ENCODE measurements at regions not wholly inside any gene's neighbourhood (a gene's known extent, or its start where the extent isn't known, plus 50 kb on each side); places are given as distances from the start of the nearest gene placed in this dataset.

DNA sequence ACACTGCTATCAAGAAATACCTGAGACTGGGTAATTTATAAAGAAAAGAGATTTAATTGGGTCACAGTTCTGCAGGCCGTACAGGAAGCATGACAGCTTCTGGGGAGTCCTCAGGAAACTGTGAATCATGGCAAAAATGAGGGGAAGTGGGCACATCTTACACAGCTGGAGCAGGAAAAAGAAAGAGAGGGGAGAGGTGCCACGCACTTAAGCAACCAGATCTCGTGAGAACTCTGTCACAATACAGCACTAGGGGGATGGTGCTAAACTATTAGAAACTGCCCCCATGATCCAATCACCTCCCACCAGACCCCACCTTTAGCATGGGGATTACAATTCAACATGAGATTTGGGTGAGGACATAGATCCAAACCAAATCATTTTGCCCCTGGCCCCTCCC lies 105.5 kb upstream of the CPLX2 start:
- no peak for DNase-seq (ENCODE audit: low spot score)

- DNase-seq (ENCODE audit: low spot score), result no peak
These were observed 104.4 kb upstream of the CPLX2 start for GRCh38 chr5:175766963-175767362.

DNA sequence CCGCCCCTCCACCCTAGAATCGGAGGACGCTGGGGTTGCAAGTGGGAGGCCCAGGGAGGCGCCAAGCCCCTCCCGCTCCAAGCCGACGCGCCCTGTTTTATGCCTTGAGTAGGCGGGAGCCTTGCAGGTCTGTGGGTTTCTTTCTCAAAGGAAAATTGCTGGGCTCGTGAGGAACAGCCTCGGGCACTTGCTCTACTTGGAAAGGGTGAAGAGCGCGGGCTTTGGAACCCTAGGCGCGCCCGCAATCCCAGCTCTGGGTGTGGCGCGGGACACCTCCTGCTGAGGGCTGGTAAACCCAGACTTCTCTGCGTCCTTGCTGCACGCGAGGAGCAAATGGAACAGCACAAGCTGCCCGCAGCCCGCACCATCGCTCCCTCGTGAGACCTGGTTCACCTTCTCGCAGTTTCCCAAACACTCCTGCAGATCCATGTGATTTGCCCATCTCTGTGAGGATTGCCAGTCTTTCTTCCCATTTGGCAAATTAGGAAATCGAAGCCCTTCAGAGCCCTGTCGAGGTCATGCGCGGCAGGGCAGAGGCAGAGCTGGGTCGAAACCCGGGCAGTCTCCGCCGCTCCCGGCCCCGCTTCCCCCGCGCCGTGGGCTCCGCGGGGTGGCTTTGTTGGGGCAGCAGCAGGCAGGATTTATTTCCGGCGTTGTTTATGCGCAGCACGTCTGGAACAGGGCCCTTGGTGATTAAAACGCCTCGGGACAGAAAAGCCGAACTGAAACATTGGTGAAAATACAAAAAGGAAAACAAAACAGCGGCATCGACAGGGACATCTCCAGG lies 98.4 kb upstream of the CPLX2 start:
- no peak for DNase-seq (ENCODE audit: low spot score)

DNA sequence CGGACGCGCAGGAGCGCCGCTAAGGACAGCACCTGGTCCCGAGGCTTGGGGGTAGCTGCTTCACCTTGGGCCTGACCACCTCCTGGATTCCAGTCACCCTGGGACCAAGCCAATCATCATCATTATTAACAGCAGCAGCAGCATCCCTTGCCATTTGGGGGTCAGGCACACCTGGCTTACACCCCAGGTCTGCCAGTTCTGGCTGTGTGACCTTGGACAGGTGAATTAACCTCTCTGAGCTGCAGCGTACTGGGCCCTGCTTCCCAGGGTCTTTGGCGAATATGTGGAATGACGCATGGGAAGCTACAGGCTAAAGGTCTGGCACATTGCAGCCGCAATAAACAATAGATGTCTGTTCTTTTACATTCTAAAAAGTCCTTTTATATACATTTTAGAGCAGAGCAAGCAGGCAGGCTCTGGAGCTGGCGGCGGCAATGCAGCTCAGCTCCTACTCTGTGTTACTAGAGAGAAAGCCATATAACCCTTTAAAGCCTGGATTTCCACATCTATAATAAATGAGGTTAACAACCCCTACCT lies 97.8 kb upstream of the CPLX2 start:
- no peak for DNase-seq (ENCODE audit: low spot score)

- no peak for DNase-seq (ENCODE audit: low spot score)
These were observed 96.0 kb upstream of the CPLX2 start for GRCh38 chr5:175775416-175775815.

GRCh38 chr5:175778951-175779503 lies 92.4 kb upstream of the CPLX2 start:
- DNase-seq (ENCODE audit: low spot score), result peak; percentile 15

- DNase-seq (ENCODE audit: low spot score), result no peak
These were observed 87.6 kb upstream of the CPLX2 start for GRCh38 chr5:175783739-175784138.

DNA sequence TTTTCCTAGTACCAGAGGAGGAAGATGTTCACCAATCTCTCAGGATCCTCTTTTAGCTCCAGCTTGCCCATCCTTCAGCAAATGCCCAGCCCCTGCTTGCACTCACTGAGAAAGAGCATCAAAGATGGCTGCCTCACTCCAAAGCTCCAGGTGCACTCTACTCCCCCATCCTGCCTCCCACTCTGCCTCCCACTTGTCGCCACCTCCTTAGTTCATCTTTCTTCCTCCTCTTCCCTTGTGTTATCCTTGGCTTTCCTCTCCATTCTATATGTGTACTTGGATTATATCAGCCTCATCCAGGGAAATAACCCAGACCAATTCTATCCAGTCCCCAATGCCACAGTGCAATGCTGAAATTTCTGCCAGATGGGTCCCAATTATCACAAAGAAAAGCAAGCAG lies 87.1 kb upstream of the CPLX2 start:
- no peak for DNase-seq (ENCODE audit: low spot score)

GRCh38 chr5:175785681-175786080 lies 85.7 kb upstream of the CPLX2 start:
- no peak for DNase-seq (ENCODE audit: low spot score)

GRCh38 chr5:175788155-175788787 lies 83.1 kb upstream of the CPLX2 start:
- DNase-seq (ENCODE audit: low spot score), result no peak

GRCh38 chr5:175789670-175790069 lies 81.7 kb upstream of the CPLX2 start:
- no peak for DNase-seq (ENCODE audit: low spot score)

GRCh38 chr5:175790796-175791195 lies 80.6 kb upstream of the CPLX2 start:
- no peak for DNase-seq (ENCODE audit: low spot score)

- DNase-seq (ENCODE audit: low spot score), result no peak
These were observed 75.4 kb upstream of the CPLX2 start for GRCh38 chr5:175795959-175796358.

- no peak for DNase-seq (ENCODE audit: low spot score)
These were observed 74.6 kb upstream of the CPLX2 start for GRCh38 chr5:175796536-175797499.

DNA sequence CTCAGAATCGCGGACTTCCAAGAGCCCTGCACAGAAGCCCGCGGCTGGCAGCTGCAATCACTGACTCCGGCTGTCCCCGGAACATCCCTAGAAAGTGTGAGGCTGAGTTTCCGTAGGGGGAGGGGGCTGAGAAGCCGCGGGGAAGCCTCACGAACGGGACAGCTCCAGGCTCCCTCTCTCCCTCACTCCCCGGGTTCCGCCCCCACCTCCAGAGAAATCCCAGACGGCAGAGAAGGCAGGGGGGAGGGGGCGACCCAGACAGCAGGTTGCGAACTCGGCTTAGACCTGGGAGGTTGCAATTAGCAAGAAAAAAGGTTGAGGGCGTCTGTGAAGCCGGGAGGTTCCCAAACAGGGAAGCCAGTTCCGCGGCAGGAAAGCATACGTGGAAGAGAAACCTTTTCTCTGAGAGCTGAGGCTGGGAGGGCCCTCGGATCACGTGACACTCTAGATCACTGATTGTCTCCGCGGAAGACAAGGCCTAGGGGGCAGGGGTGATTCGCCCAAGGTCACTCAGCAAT lies 73.8 kb upstream of the CPLX2 start:
- DNase-seq (ENCODE audit: low spot score), result no peak

DNA sequence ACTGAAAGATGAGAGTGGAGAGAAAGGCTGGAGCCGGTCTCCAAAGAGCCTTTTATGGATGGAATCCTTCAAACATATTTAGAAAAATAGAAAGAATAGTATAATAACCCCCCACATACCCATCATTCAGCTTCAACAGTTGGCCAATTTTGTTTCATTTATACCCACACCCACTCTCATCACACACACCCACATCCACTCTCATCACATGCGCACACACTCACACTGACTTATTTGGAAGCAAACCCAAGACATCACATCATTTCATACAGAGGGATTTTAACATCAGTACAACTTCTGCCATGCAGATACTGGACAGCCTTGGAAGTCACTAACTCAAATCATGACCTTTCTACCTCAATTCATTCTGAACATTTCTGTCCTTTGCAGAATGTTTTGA lies 72.8 kb upstream of the CPLX2 start:
- no peak for DNase-seq (ENCODE audit: low spot score)

GRCh38 chr5:175800656-175801081 lies 70.7 kb upstream of the CPLX2 start:
- no peak for DNase-seq (ENCODE audit: low spot score)

DNA sequence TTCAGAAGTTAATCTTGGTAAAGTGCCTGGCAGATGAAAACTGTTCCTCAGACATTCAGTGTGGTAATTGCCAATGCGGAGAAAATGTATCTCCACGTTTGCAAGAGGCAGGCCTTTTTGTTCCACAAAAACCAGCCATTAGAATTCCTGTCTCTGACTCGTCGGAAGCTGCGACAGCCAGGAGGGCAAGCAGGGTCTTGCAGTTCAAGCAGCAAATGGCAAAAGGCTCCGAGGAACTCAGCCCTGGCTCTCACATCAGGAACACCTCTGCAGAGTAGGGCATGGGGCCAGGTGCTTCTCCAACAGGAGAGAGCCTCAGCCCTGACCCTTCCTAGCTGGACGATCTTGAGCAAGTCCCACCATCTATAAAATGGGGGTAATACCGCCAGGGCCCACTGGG lies 69.0 kb upstream of the CPLX2 start:
- DNase-seq (ENCODE audit: low spot score), result no peak

GRCh38 chr5:175803254-175803653 lies 68.1 kb upstream of the CPLX2 start:
- DNase-seq (ENCODE audit: low spot score), result no peak

DNA sequence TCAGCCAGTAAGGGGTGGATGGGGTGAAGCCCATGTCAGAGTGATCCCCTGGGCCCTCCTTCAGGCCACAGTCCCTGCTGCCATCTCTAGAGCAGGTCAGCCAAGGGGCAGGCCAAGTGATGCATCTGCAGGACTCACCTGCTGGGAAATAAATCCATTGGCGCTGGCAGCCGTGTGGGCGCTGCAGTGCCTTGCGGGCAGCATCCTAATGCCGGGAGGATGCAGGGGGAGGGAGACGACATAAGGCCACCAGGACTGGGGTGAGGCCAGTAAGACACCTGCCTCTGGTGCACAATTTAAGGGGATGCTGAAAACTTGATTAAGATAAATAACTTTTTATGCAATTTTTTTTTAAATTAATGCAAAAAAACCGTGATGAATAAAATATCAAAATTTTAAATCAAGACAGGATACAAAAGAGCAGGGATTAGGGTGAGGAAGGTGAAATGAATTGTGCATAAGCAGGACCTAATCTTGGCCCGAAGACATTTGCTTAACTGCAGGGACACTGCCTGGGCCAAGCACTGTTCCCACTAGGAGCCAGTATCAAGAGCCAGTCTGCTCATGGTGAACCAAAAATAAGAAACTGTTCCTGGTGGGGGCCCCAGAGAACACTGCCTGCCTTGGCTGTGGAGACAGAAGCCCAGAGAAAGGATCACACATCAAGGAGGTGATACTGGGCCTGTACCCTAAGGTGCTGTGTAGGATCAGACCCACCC lies 67.5 kb upstream of the CPLX2 start:
- no peak for DNase-seq (ENCODE audit: low spot score)

All from HT-29 (cell line).